HCT116 (cell line): ENCODE measurements at regions not wholly inside any gene's neighbourhood (a gene's known extent, or its start where the extent isn't known, plus 50 kb on each side); places are given as distances from the start of the nearest gene placed in this dataset.

Experiments
- ATAC-seq: fragments of 200-7000 bp; cut with Tn5 transposase; 2 replicates; pipeline ENCODE4 v1.9.1; 2020; ENCODE audit warnings: mild to moderate bottlenecking, moderate library complexity
- BruUV-seq: library from RNA; stranded (reverse); fragments of 400-500 nt; replicated peaks from 2 replicates; lab custom pipeline; 2021; lab: Mats Ljungman, UMichigan
- CTCF ChIA-PET: fragments of 300-600 bp; sonication (Branson Sonifier 250); formaldehyde crosslinking; loops from one replicate; lab custom pipeline; 2021; ENCODE audit warnings: antibody characterized with exemption; lab: Charles Lee
- POLR2A ChIA-PET: fragments of 300-600, 350-600 bp; sonication (Branson Sonifier 250); formaldehyde crosslinking; loops from one replicate; lab custom pipeline; 2021; ENCODE audit warnings: antibody characterized with exemption; lab: Charles Lee
- RAD21 ChIA-PET, 2 experiments: fragments of 300-600 bp; sonication (Branson Sonifier 250); formaldehyde crosslinking; loops; one replicate each; lab custom pipeline; 2023; ENCODE audit warnings: low total read pairs in 2 of 2; ENCODE audit not compliant: uncharacterized antibody in 2 of 2, unreplicated experiment in 2 of 2, low non-redundant PET in 1 of 2; lab: Charles Lee
- DNase-seq: peaks from one replicate; pipeline ENCODE4 v3.0.0-alpha.2; 2010; ENCODE audit warnings: low read depth, low spot score
- H2AFZ ChIP-seq: fragments of 200-600 bp; shearing (Covaris generic), sonication (generic); 2 replicates; pipeline ENCODE4 v1.6.1; 2017; ENCODE audit warnings: low read depth, mixed run types, mixed read lengths, antibody characterized with exemption, low read length; ENCODE audit not compliant: poor library complexity, severe bottlenecking
- H3K27ac ChIP-seq: 2 replicates; pipeline ENCODE4 v1.5.1; 2012; ENCODE audit warnings: low read depth, low read length
- H3K27me3 ChIP-seq: fragments of 200-600 bp; sonication (generic); 2 replicates; pipeline ENCODE4 v1.6.1; 2016; ENCODE audit warnings: mixed run types, low read length, mixed read lengths; ENCODE audit not compliant: insufficient read depth
- H3K36me3 ChIP-seq, 2 experiments: fragments of 200-500 bp in 1 of 2; fragments of 200-600 bp in 1 of 2; sonication (Bioruptor generic) in 1 of 2; sonication (generic) in 1 of 2; 2 replicates each; pipeline versions ENCODE4 v1.5.1 to v1.6.1; 2014 to 2016; ENCODE audit warnings: low read length in 2 of 2, inconsistent platforms in 1 of 2, mixed read lengths in 1 of 2, mixed run types in 1 of 2; ENCODE audit not compliant: insufficient read depth in 2 of 2, control insufficient read depth in 1 of 2
- H3K4me1 ChIP-seq, 2 experiments: fragments of 200-600 bp in 1 of 2; sonication (generic) in 1 of 2; 2 replicates each; pipeline versions ENCODE4 v1.5.1 to v1.6.1; 2012 to 2017; ENCODE audit warnings: low read length in 2 of 2, inconsistent platforms in 1 of 2, mild to moderate bottlenecking in 1 of 2, mixed read lengths in 1 of 2, mixed run types in 1 of 2, moderate library complexity in 1 of 2; ENCODE audit not compliant: insufficient read depth in 2 of 2, control insufficient read depth in 1 of 2
- H3K4me2 ChIP-seq: fragments of 200-600 bp; sonication (generic); 2 replicates; pipeline ENCODE4 v1.6.1; 2017; ENCODE audit warnings: mixed run types, low read length, mixed read lengths
- H3K4me3 ChIP-seq, 2 experiments: fragments of 200-600 bp in 1 of 2; sonication (generic) in 1 of 2; replicated peaks in 1 of 2; 2 replicates each; pipeline ENCODE4 v1.5.1; 2011 to 2016; ENCODE audit warnings: low read length in 2 of 2, control low read depth in 1 of 2, low read depth in 1 of 2, mild to moderate bottlenecking in 1 of 2, mixed read lengths in 1 of 2, mixed run types in 1 of 2
- H3K79me2 ChIP-seq: fragments of 200-600 bp; sonication (generic); 2 replicates; pipeline ENCODE4 v1.6.1; 2017; ENCODE audit warnings: mild to moderate bottlenecking, mixed run types, low read length, moderate library complexity, mixed read lengths; ENCODE audit not compliant: insufficient read depth
- H3K9ac ChIP-seq: fragments of 200-600 bp; sonication (generic); 2 replicates; pipeline ENCODE4 v1.6.1; 2016; ENCODE audit warnings: low read length, mixed read lengths
- H3K9me2 ChIP-seq: fragments of 200-600 bp; sonication (generic), shearing (Covaris generic); 2 replicates; pipeline ENCODE4 v1.6.1; 2017; ENCODE audit warnings: mixed run types, mild to moderate bottlenecking, moderate library complexity; ENCODE audit not compliant: insufficient read depth
- H3K9me3 ChIP-seq, 2 experiments: fragments of 200-500 bp in 1 of 2; fragments of 200-600 bp in 1 of 2; sonication (Bioruptor generic) in 1 of 2; sonication (generic) in 1 of 2; 2 replicates each; pipeline ENCODE4 v1.6.1; 2014 to 2017; ENCODE audit warnings: low read length in 2 of 2, mixed read lengths in 2 of 2, inconsistent platforms in 1 of 2, low read depth in 1 of 2, mild to moderate bottlenecking in 1 of 2, mixed run types in 1 of 2, moderate library complexity in 1 of 2; ENCODE audit not compliant: control insufficient read depth in 1 of 2, insufficient read depth in 1 of 2
- H4K20me1 ChIP-seq: fragments of 200-600 bp; sonication (generic), shearing (Covaris generic); 2 replicates; pipeline ENCODE4 v1.6.1; 2017; ENCODE audit warnings: mixed run types, mild to moderate bottlenecking, moderate library complexity; ENCODE audit not compliant: insufficient read depth
- CBX3 ChIP-seq: IDR thresholded peaks from 2 replicates; pipeline ENCODE4 v1.6.1; 2012; ENCODE audit warnings: low read depth
- CEBPB ChIP-seq: IDR thresholded peaks from 2 replicates; pipeline ENCODE4 v1.6.1; 2012; ENCODE audit warnings: low read depth
- RAD21 ChIP-seq: IDR thresholded peaks from 2 replicates; pipeline ENCODE4 v1.6.1; 2012; ENCODE audit warnings: low read depth, mild to moderate bottlenecking
- YY1 ChIP-seq: IDR thresholded peaks from 2 replicates; pipeline ENCODE4 v1.6.1; 2011; ENCODE audit warnings: low read length, low read depth, moderate library complexity, mild to moderate bottlenecking; ENCODE audit not compliant: insufficient replicate concordance; ENCODE audit errors: extremely low read depth
- intact Hi-C: fragments of 100-400 bp; cut with micrococcal nuclease; formaldehyde crosslinking; loops from 2 replicates; pipeline ENCODE4 v1.10.0; 2022
- TF ChIP-seq, protein P1 (sequence below): IDR thresholded peaks from 2 replicates; pipeline ENCODE4 v1.6.1; 2012

GRCh38 chr4:125727931-125728330 lies 413.2 kb downstream of the FAT4 start:
- Histone ChIP-seq H3K4me1 (peaks cover 16 to 33% of the 10 kb centered on the region in 2 experiments), H3K79me2 (no peaks in the 10 kb centered on the region), H3K9me2 (no peaks in the 10 kb centered on the region), H3K4me2 (peak overlapping the region; percentile 69), H3K9me3 (no peaks in the 10 kb centered on the region), H3K27me3 (no peaks in the 10 kb centered on the region), H3K4me3 (no peak overlapping the region; a peak in 1 of 4 replicates), H3K36me3 (no peaks in the 10 kb centered on the region), H3K27ac (no peak overlapping the region), H2AFZ (peak overlapping the region; percentile 57)
- no TSS peak for BruUV-seq
- no peak for DNase-seq
- no peak for ATAC-seq
- RAD21 ChIA-PET: no interaction called here
- no peak for TF ChIP-seq RAD21
- TF ChIP-seq, all 23 proteins: peak for 0
- intact Hi-C loops: no loop called here
- ChIA-PET POLR2A (no interaction called here), CTCF (no interaction called here)
- H4K20me1 ChIP-seq: no peaks in the 10 kb centered on the region
- 0 out of 2 replicates have a peak overlapping the region, but pooled peaks have one; percentile 14 for H3K9ac ChIP-seq

- ATAC-seq (peak; percentile 63), DNase-seq (no peak)
- Histone ChIP-seq H3K79me2 (no peaks in the 10 kb centered on the region), H3K27me3 (no peaks in the 10 kb centered on the region), H3K4me2 (peak overlapping the region; percentile 69), H3K36me3 (no peaks in the 10 kb centered on the region), H2AFZ (peak overlapping the region; percentile 57), H3K9me3 (no peaks in the 10 kb centered on the region), H3K4me1 (peaks cover 16 to 33% of the 10 kb centered on the region in 2 experiments), H3K9me2 (no peaks in the 10 kb centered on the region), H4K20me1 (no peaks in the 10 kb centered on the region), H3K9ac (peak overlapping the region; percentile 34), H3K27ac (peak overlapping the region; percentile 0; the same call in 1 of the 2 replicates), H3K4me3 (peak overlapping the region in 1 of 2 experiments; percentile 32; a peak in 2 of 4 replicates)
- TF ChIP-seq CBX3 (peak; percentile 59; the same call in 1 of the 2 replicates), YY1 (peak; percentile 40), CEBPB (peak; percentile 14; the same call in 1 of the 2 replicates)
- TF ChIP-seq, protein P1, sequence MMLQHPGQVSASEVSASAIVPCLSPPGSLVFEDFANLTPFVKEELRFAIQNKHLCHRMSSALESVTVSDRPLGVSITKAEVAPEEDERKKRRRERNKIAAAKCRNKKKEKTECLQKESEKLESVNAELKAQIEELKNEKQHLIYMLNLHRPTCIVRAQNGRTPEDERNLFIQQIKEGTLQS: no peak
- CTCF ChIA-PET: no interaction called here
- POLR2A ChIA-PET: no interaction called here
- BruUV-seq: no TSS peak
- intact Hi-C loops: no loop called here
- RAD21 ChIA-PET: no interaction called here
These were observed 413.8 kb downstream of the FAT4 start for GRCh38 chr4:125728568-125728967.
